ENCODE measurements at regions not wholly inside any gene's neighbourhood (a gene's known extent, or its start where the extent isn't known, plus 50 kb on each side); places are given as distances from the start of the nearest gene placed in this dataset.

DNA sequence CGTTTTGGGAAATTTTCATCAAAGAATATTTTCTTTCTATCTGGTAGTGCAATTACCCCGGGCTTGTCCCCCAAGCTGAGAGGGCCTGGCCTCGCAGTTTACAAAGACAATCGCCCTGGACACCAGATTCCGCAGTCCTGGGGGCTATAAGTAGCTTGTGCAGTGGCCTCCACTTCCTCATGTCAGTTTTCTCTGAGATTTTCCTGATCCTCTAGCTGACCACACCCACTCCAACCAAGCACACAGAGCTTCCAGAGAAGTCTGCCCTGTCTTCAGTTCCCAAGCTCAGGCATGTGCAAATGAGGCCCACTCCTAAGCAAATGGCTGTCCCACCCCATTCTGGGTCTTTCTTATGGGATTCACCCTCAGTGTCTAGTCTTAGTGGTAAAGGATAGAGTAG lies 245.3 kb downstream of the MAFB start:
- no peak overlapping the region for H3K27ac Mint-ChIP-seq
- H3K9me3 Mint-ChIP-seq, result peaks cover 0 to 5% (median 2%) of the 10 kb centered on the region in 7 donors
- no peak overlapping the region for H3K4me3 Mint-ChIP-seq
- Histone ChIP-seq H3K27me3 (ENCODE audit: control insufficient read depth, insufficient read depth, low read length) (no peaks in the 10 kb centered on the region), H3K9me3 (ENCODE audit: control insufficient read depth in 2 of 2, low read length in 2 of 2) (no peaks in the 10 kb centered on the region), H3K4me3 (ENCODE audit: low read depth, low read length) (no peak overlapping the region), H3K4me1 (ENCODE audit: control insufficient read depth, insufficient read depth, low read length, poor library complexity, severe bottlenecking) (no peaks in the 10 kb centered on the region), H3K36me3 (ENCODE audit: control insufficient read depth, insufficient read depth, low read length) (no peaks in the 10 kb centered on the region), H3K27ac (ENCODE audit: insufficient read depth, low read length, poor library complexity, severe bottlenecking) (no peak overlapping the region)
- no peaks in the 10 kb centered on the region for H3K27me3 Mint-ChIP-seq
- no peaks in the 10 kb centered on the region for H3K36me3 Mint-ChIP-seq
- ATAC-seq (ENCODE audit: low read depth in 2 of 2), result no peak
- H3K4me1 Mint-ChIP-seq, result no peaks in the 10 kb centered on the region
- DNase-seq, result no peak

- no peaks in the 10 kb centered on the region for H3K9me3 ChIP-seq (ENCODE audit: control insufficient read depth in 2 of 2, low read length in 2 of 2)
- Mint-ChIP-seq H3K4me3 (no peak overlapping the region), H3K9me3 (peaks cover 0 to 5% (median 2%) of the 10 kb centered on the region in 7 donors), H3K4me1 (no peaks in the 10 kb centered on the region), H3K36me3 (no peaks in the 10 kb centered on the region), H3K27me3 (no peaks in the 10 kb centered on the region), H3K27ac (peak overlapping the region in 1 of 3 donors; percentile 5)
- no peaks in the 10 kb centered on the region for H3K27me3 ChIP-seq (ENCODE audit: control insufficient read depth, insufficient read depth, low read length)
- ATAC-seq (ENCODE audit: low read depth in 2 of 2), result no peak
- DNase-seq, result no peak
- H3K36me3 ChIP-seq (ENCODE audit: control insufficient read depth, insufficient read depth, low read length), result no peaks in the 10 kb centered on the region
- no peaks in the 10 kb centered on the region for H3K4me1 ChIP-seq (ENCODE audit: control insufficient read depth, insufficient read depth, low read length, poor library complexity, severe bottlenecking)
- H3K4me3 ChIP-seq (ENCODE audit: low read depth, low read length), result no peak overlapping the region
- no peak overlapping the region for H3K27ac ChIP-seq (ENCODE audit: insufficient read depth, low read length, poor library complexity, severe bottlenecking)
Measured at GRCh38 chr20:40442181-40442963, 246.7 kb downstream of the MAFB start.

DNA sequence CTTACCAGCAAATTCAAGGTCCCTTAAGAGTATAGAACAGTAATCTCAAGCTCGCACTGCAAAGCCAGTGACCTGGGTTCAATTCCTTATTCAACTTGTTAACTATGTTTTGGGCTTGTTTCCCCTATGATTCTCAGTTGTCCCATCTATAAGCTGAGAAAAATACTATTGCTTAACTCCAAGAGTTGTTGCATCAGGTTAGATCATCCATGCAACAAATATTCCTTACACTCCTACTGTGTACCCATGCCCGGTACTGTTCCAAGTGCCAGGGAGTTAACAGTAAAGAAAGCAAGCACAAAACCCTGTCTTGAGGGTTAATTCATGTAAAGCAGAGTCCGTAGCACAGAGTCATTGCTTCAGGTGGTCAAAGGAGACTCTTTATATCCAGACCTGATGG lies 247.3 kb downstream of the MAFB start:
- peaks cover 0 to 5% (median 2%) of the 10 kb centered on the region in 7 donors for H3K9me3 Mint-ChIP-seq
- DNase-seq, result no peak
- Histone ChIP-seq H3K27ac (ENCODE audit: insufficient read depth, low read length, poor library complexity, severe bottlenecking) (no peak overlapping the region), H3K9me3 (ENCODE audit: control insufficient read depth in 2 of 2, low read length in 2 of 2) (no peaks in the 10 kb centered on the region), H3K4me3 (ENCODE audit: low read depth, low read length) (no peak overlapping the region), H3K4me1 (ENCODE audit: control insufficient read depth, insufficient read depth, low read length, poor library complexity, severe bottlenecking) (no peaks in the 10 kb centered on the region), H3K36me3 (ENCODE audit: control insufficient read depth, insufficient read depth, low read length) (no peaks in the 10 kb centered on the region), H3K27me3 (ENCODE audit: control insufficient read depth, insufficient read depth, low read length) (no peaks in the 10 kb centered on the region)
- no peaks in the 10 kb centered on the region for H3K36me3 Mint-ChIP-seq
- peaks cover 2% of the 10 kb centered on the region for H3K27me3 Mint-ChIP-seq
- ATAC-seq (ENCODE audit: low read depth in 2 of 2), result no peak
- H3K27ac Mint-ChIP-seq, result no peak overlapping the region
- no peaks in the 10 kb centered on the region for H3K4me1 Mint-ChIP-seq
- H3K4me3 Mint-ChIP-seq, result no peak overlapping the region

DNA sequence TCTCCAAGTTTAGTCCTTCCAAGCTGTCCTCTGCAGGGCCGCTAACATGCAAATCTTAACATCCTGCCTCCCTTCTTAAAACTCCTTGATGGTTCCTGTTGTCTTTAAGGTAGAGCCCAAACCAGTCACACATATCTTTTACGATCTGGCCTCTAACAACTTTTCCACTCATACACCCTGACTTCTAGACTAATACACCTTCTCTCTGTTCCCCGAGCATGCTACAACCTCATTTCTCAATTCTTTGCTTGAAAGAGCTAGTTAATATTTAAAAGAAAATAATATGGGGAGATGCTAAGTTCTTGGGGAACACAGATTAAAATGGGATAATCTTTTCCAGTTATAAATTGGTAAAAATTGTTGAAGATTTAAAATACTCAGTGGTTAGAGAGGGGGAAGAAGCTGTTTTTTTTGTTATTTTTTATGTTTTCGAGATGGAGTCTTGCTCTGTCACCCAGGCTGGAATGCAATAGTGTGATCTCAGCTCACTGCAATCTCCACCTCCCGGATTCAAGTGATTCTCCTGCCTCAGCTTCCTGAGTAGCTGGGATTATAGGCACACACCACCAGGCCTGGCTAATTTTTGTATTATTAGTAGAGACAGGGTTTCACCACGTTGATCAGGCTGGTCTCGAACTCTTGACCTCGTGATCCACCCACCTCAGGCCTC lies 250.7 kb downstream of the MAFB start:
- Mint-ChIP-seq H3K4me3 (no peak overlapping the region), H3K27ac (no peak overlapping the region), H3K36me3 (no peaks in the 10 kb centered on the region), H3K4me1 (no peaks in the 10 kb centered on the region), H3K27me3 (peaks cover 6% of the 10 kb centered on the region), H3K9me3 (peaks cover 0 to 5% (median 0%) of the 10 kb centered on the region in 7 donors)
- H3K36me3 ChIP-seq (ENCODE audit: control insufficient read depth, insufficient read depth, low read length), result no peaks in the 10 kb centered on the region
- DNase-seq (no peak), ATAC-seq (ENCODE audit: low read depth in 2 of 2) (no peak)
- no peaks in the 10 kb centered on the region for H3K27me3 ChIP-seq (ENCODE audit: control insufficient read depth, insufficient read depth, low read length)
- H3K9me3 ChIP-seq (ENCODE audit: control insufficient read depth in 2 of 2, low read length in 2 of 2), result no peaks in the 10 kb centered on the region
- H3K4me3 ChIP-seq (ENCODE audit: low read depth, low read length), result no peak overlapping the region
- no peaks in the 10 kb centered on the region for H3K4me1 ChIP-seq (ENCODE audit: control insufficient read depth, insufficient read depth, low read length, poor library complexity, severe bottlenecking)
- H3K27ac ChIP-seq (ENCODE audit: insufficient read depth, low read length, poor library complexity, severe bottlenecking), result no peak overlapping the region

GRCh38 chr20:40436011-40436410 lies 253.0 kb downstream of the MAFB start:
- Mint-ChIP-seq H3K4me1 (no peaks in the 10 kb centered on the region), H3K27ac (no peak overlapping the region), H3K4me3 (no peak overlapping the region), H3K36me3 (no peaks in the 10 kb centered on the region), H3K9me3 (peaks cover 0 to 2% (median 1%) of the 10 kb centered on the region in 7 donors), H3K27me3 (peaks cover 6% of the 10 kb centered on the region)
- H3K4me1 ChIP-seq (ENCODE audit: control insufficient read depth, insufficient read depth, low read length, poor library complexity, severe bottlenecking), result no peaks in the 10 kb centered on the region
- no peak for ATAC-seq (ENCODE audit: low read depth in 2 of 2)
- H3K27ac ChIP-seq (ENCODE audit: insufficient read depth, low read length, poor library complexity, severe bottlenecking), result no peak overlapping the region
- H3K36me3 ChIP-seq (ENCODE audit: control insufficient read depth, insufficient read depth, low read length), result no peaks in the 10 kb centered on the region
- H3K9me3 ChIP-seq (ENCODE audit: control insufficient read depth in 2 of 2, low read length in 2 of 2), result no peaks in the 10 kb centered on the region
- H3K27me3 ChIP-seq (ENCODE audit: control insufficient read depth, insufficient read depth, low read length), result no peaks in the 10 kb centered on the region
- H3K4me3 ChIP-seq (ENCODE audit: low read depth, low read length), result no peak overlapping the region
- DNase-seq, result no peak

- no peaks in the 10 kb centered on the region for H3K4me1 ChIP-seq (ENCODE audit: control insufficient read depth, insufficient read depth, low read length, poor library complexity, severe bottlenecking)
- no peak overlapping the region for H3K27ac ChIP-seq (ENCODE audit: insufficient read depth, low read length, poor library complexity, severe bottlenecking)
- H3K4me1 Mint-ChIP-seq, result no peaks in the 10 kb centered on the region
- no peak overlapping the region for H3K27ac Mint-ChIP-seq
- H3K4me3 Mint-ChIP-seq, result no peak overlapping the region
- H3K27me3 Mint-ChIP-seq, result peaks cover 6% of the 10 kb centered on the region
- no peak for ATAC-seq (ENCODE audit: low read depth in 2 of 2)
- no peaks in the 10 kb centered on the region for H3K36me3 ChIP-seq (ENCODE audit: control insufficient read depth, insufficient read depth, low read length)
- no peaks in the 10 kb centered on the region for H3K9me3 ChIP-seq (ENCODE audit: control insufficient read depth in 2 of 2, low read length in 2 of 2)
- no peaks in the 10 kb centered on the region for H3K36me3 Mint-ChIP-seq
- H3K4me3 ChIP-seq (ENCODE audit: low read depth, low read length), result no peak overlapping the region
- DNase-seq, result no peak
- peaks cover 0 to 3% (median 0%) of the 10 kb centered on the region in 7 donors for H3K9me3 Mint-ChIP-seq
- no peaks in the 10 kb centered on the region for H3K27me3 ChIP-seq (ENCODE audit: control insufficient read depth, insufficient read depth, low read length)
Measured at GRCh38 chr20:40435146-40435895, 253.7 kb downstream of the MAFB start.

GRCh38 chr20:40434122-40434521 lies 254.9 kb downstream of the MAFB start:
- H3K4me3 Mint-ChIP-seq, result no peak overlapping the region
- H3K36me3 ChIP-seq (ENCODE audit: control insufficient read depth, insufficient read depth, low read length), result no peaks in the 10 kb centered on the region
- H3K27me3 Mint-ChIP-seq, result peaks cover 6% of the 10 kb centered on the region
- no peaks in the 10 kb centered on the region for H3K4me1 Mint-ChIP-seq
- H3K36me3 Mint-ChIP-seq, result no peaks in the 10 kb centered on the region
- H3K27ac Mint-ChIP-seq, result no peak overlapping the region
- H3K4me1 ChIP-seq (ENCODE audit: control insufficient read depth, insufficient read depth, low read length, poor library complexity, severe bottlenecking), result no peaks in the 10 kb centered on the region
- ATAC-seq (ENCODE audit: low read depth in 2 of 2) (no peak), DNase-seq (no peak)
- peaks cover 0 to 3% (median 0%) of the 10 kb centered on the region in 7 donors for H3K9me3 Mint-ChIP-seq
- no peak overlapping the region for H3K27ac ChIP-seq (ENCODE audit: insufficient read depth, low read length, poor library complexity, severe bottlenecking)
- H3K9me3 ChIP-seq (ENCODE audit: control insufficient read depth in 2 of 2, low read length in 2 of 2), result no peaks in the 10 kb centered on the region
- no peaks in the 10 kb centered on the region for H3K27me3 ChIP-seq (ENCODE audit: control insufficient read depth, insufficient read depth, low read length)
- H3K4me3 ChIP-seq (ENCODE audit: low read depth, low read length), result no peak overlapping the region

Measured in CD4-positive, CD25-positive, alpha-beta regulatory T cell (primary cell).